ENCODE measurements at regions not wholly inside any gene's neighbourhood (a gene's known extent, or its start where the extent isn't known, plus 50 kb on each side); places are given as distances from the start of the nearest gene placed in this dataset.

DNA sequence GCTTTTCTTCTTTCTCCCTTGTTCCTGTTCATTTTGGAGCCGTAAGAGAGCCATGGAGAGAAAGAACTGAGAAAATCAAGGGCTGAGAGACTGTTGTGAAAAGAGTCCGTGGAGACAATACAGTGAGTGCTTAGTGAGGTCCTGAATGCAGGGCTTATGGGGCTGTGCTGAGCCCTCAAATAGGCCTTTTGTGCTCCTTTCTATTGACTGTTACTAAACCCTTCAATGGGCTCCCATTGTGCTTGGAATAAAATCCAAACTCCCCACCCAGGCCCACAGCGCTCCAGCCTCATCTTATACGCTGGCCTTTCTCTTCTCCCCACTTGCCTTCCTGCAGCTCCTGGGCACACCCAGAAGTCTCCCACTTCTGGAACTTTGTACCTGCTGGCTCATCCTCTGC lies 243.1 kb upstream of the HABP2 start:
- TF ChIP-seq, protein P1, sequence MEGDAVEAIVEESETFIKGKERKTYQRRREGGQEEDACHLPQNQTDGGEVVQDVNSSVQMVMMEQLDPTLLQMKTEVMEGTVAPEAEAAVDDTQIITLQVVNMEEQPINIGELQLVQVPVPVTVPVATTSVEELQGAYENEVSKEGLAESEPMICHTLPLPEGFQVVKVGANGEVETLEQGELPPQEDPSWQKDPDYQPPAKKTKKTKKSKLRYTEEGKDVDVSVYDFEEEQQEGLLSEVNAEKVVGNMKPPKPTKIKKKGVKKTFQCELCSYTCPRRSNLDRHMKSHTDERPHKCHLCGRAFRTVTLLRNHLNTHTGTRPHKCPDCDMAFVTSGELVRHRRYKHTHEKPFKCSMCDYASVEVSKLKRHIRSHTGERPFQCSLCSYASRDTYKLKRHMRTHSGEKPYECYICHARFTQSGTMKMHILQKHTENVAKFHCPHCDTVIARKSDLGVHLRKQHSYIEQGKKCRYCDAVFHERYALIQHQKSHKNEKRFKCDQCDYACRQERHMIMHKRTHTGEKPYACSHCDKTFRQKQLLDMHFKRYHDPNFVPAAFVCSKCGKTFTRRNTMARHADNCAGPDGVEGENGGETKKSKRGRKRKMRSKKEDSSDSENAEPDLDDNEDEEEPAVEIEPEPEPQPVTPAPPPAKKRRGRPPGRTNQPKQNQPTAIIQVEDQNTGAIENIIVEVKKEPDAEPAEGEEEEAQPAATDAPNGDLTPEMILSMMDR (IDR thresholded peaks at IDR 0.05), result no peak
- no peak for TF ChIP-seq POLR2A (IDR thresholded peaks at IDR 0.05)
- no peak for TF ChIP-seq POLR2AphosphoS5 (IDR thresholded peaks at IDR 0.05)
- no peak for TF ChIP-seq EP300 (IDR thresholded peaks at IDR 0.05)

Data from sigmoid colon (tissue), 4 donors.